Skin epidermis (tissue), 12 donors: ENCODE measurements at regions not wholly inside any gene's neighbourhood (a gene's known extent, or its start where the extent isn't known, plus 50 kb on each side); places are given as distances from the start of the nearest gene placed in this dataset.
"Not testable (repeated sequence)": the region's sequence is repeated elsewhere in the genome, so short reads cannot be mapped to it uniquely, and the experiment has no call there.

Experiments
- H3K27ac ChIP-seq, 21 experiments: fragments of 200-600 bp; sonication (generic) in 11 of 21; one replicate each; pipeline ENCODE4 v1.5.0; 2020; ENCODE audit warnings: mild to moderate bottlenecking in 3 of 21, inconsistent platforms in 2 of 21, moderate library complexity in 2 of 21
- H3K4me3 ChIP-seq, 7 experiments: fragments of 200-600 bp; sonication (generic) in 2 of 7; one replicate each; pipeline ENCODE4 v1.5.0; 2020; ENCODE audit warnings: inconsistent platforms in 2 of 7, mild to moderate bottlenecking in 2 of 7, moderate library complexity in 1 of 7

GRCh38 chr9:94183240-94183999 lies 75.7 kb upstream of the ZNF169 start:
- Histone ChIP-seq H3K4me3 (no peak overlapping the region), H3K27ac (no peak overlapping the region)

GRCh38 chr9:94188246-94188645 lies 70.9 kb upstream of the ZNF169 start:
- Histone ChIP-seq H3K4me3 (no peak overlapping the region), H3K27ac (no peak overlapping the region)

- not testable (repeated sequence) for H3K27ac ChIP-seq, H3K4me3 ChIP-seq
Measured at GRCh38 chr9:94191706-94192105, 67.4 kb upstream of the ZNF169 start.

GRCh38 chr9:94198414-94198813 lies 60.7 kb upstream of the ZNF169 start:
- Histone ChIP-seq H3K4me3 (no peak overlapping the region), H3K27ac (no peak overlapping the region)

GRCh38 chr9:94199776-94200175 lies 59.3 kb upstream of the ZNF169 start:
- Histone ChIP-seq H3K4me3 (no peak overlapping the region), H3K27ac (no peak overlapping the region)

- Histone ChIP-seq H3K27ac (no peak overlapping the region), H3K4me3 (no peak overlapping the region)
Measured at GRCh38 chr9:94204174-94204573, 54.9 kb upstream of the ZNF169 start.

- Histone ChIP-seq H3K27ac (no peak overlapping the region), H3K4me3 (no peak overlapping the region)
Measured at GRCh38 chr9:94207781-94208180, 51.3 kb upstream of the ZNF169 start.
